A549 (cell line): ENCODE measurements at regions not wholly inside any gene's neighbourhood (a gene's known extent, or its start where the extent isn't known, plus 50 kb on each side); places are given as distances from the start of the nearest gene placed in this dataset.

Experiments used
- CTCF ChIP-seq: fragments of >200 bp; sonication (Bioruptor Twin); formaldehyde crosslinking; IDR thresholded peaks from 3 replicates; pipeline ENCODE4 v1.5.1; 2016
- HMGXB4 ChIP-seq: fragments of 250-450 bp; sonication (Bioruptor Pico); IDR thresholded peaks from 2 replicates; pipeline ENCODE4 v1.5.0; 2021; ENCODE audit warnings: mild to moderate bottlenecking, moderate library complexity, borderline replicate concordance
- HOXB5 ChIP-seq: fragments of 250-450 bp; sonication (Bioruptor Pico); IDR thresholded peaks from 2 replicates; pipeline ENCODE4 v1.5.0; 2020; ENCODE audit warnings: mild to moderate bottlenecking, moderate library complexity
- JUNB ChIP-seq: fragments of >200 bp; sonication (Bioruptor Twin); formaldehyde crosslinking; IDR thresholded peaks from 2 replicates; pipeline ENCODE4 v1.6.1; 2016
- KDM5A ChIP-seq: fragments of 200-600 bp; sonication (generic); IDR thresholded peaks from 2 replicates; pipeline ENCODE4 v1.6.1; 2016; ENCODE audit warnings: antibody characterized with exemption, mild to moderate bottlenecking
- NFE2L2 ChIP-seq: fragments of 150-350 bp; conservative IDR thresholded peaks from 2 replicates; pipeline ENCODE4 v1.6.1; 2014; ENCODE audit warnings: low read length
- POLR2A ChIP-seq: IDR thresholded peaks from 2 replicates; pipeline ENCODE4 v1.6.1; 2012; ENCODE audit warnings: mild to moderate bottlenecking, low read length
- SMC3 ChIP-seq: fragments of >200 bp; sonication (Bioruptor Twin); formaldehyde crosslinking; IDR thresholded peaks from 3 replicates; pipeline ENCODE4 v1.6.1; 2018; ENCODE audit warnings: inconsistent platforms
- TF ChIP-seq, protein P1 (sequence below): fragments of >200 bp; sonication (Bioruptor Twin); formaldehyde crosslinking; IDR thresholded peaks from 3 replicates; pipeline ENCODE4 v1.6.1; 2016

DNA sequence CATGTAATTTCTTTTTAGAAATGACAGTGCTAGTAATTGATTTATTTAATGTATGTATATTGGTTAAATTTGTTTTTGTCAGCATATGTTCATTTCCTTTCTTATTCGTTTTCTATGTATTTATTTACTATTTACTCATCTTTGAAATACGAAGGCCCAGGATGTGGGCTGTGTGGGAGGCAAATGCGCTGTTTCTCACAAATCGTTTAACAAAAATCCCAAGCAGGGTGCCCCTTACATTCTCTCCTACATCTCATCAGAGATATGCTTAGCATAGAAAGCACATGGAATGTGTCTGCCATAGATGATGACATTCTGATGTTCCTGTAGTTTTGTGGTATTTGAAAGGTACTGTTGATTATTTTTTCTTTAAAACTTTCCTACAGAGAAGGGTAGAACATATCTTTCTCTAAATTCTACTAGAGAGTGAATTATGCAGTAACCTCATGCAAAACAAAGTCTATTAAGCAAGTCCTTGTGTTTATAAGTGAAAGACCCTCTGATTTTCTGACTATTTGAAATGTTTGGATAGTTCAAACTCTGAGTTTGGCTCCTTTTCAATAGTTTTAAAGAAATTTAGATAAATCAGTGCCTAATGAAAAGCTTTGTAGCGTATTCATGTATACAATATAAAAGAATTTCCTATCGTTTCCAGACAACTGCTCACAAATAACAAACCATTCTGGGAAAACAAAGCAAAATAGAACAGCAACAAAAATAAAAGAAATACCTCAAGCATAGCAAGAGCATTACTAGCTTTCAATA, 111.1 kb upstream of the VGLL3 start:
- no peak for TF ChIP-seq CTCF
- no peak for TF ChIP-seq JUNB
- no peak for TF ChIP-seq NFE2L2
- TF ChIP-seq, protein P1, sequence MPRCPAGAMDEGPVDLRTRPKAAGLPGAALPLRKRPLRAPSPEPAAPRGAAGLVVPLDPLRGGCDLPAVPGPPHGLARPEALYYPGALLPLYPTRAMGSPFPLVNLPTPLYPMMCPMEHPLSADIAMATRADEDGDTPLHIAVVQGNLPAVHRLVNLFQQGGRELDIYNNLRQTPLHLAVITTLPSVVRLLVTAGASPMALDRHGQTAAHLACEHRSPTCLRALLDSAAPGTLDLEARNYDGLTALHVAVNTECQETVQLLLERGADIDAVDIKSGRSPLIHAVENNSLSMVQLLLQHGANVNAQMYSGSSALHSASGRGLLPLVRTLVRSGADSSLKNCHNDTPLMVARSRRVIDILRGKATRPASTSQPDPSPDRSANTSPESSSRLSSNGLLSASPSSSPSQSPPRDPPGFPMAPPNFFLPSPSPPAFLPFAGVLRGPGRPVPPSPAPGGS: no peak
- no peak for TF ChIP-seq SMC3
- TF ChIP-seq HOXB5: no peak
- TF ChIP-seq POLR2A: no peak
- no peak for TF ChIP-seq KDM5A
- no peak for TF ChIP-seq HMGXB4
